ENCODE measurements at regions not wholly inside any gene's neighbourhood (a gene's known extent, or its start where the extent isn't known, plus 50 kb on each side); places are given as distances from the start of the nearest gene placed in this dataset.

DNA sequence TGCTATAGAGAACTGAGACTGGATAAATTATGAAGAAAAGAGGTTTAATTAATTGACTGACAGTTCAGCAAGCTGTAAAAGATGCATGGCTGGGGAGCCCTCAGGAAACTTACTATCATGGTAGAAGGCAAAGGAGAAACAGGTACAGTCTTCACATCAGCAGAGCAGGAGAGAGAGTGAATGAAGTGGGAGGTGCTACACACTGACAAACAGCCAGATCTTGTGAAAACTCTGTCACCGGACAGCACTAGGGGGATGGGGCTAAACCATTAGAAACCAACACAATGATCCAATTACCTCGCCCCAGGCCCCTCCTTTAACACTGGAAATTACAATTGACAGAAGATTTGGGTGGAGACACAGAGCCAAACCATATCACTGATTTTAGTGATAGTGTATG is 682.4 kb downstream of the SLC16A7 start:
- no peak overlapping the region for H3K4me3 ChIP-seq
- H3K36me3 ChIP-seq, result no peaks in the 10 kb centered on the region
- TF ChIP-seq, protein P1, sequence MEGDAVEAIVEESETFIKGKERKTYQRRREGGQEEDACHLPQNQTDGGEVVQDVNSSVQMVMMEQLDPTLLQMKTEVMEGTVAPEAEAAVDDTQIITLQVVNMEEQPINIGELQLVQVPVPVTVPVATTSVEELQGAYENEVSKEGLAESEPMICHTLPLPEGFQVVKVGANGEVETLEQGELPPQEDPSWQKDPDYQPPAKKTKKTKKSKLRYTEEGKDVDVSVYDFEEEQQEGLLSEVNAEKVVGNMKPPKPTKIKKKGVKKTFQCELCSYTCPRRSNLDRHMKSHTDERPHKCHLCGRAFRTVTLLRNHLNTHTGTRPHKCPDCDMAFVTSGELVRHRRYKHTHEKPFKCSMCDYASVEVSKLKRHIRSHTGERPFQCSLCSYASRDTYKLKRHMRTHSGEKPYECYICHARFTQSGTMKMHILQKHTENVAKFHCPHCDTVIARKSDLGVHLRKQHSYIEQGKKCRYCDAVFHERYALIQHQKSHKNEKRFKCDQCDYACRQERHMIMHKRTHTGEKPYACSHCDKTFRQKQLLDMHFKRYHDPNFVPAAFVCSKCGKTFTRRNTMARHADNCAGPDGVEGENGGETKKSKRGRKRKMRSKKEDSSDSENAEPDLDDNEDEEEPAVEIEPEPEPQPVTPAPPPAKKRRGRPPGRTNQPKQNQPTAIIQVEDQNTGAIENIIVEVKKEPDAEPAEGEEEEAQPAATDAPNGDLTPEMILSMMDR (IDR thresholded peaks at IDR 0.05), result no peak
- H3K9me3 ChIP-seq, result no peaks in the 10 kb centered on the region
- H3K27ac ChIP-seq, result no peak overlapping the region
- no peaks in the 10 kb centered on the region for H3K4me1 ChIP-seq (ENCODE audit: control insufficient read depth in 1 of 2, low read depth in 2 of 2)
- DNase-seq (ENCODE audit: low spot score) (no peak), ATAC-seq (ENCODE audit: insufficient number of reproducible peaks, low FRiP score, low read depth) (no peak)
- no peaks in the 10 kb centered on the region for H3K27me3 ChIP-seq (replicated peaks; ENCODE audit: insufficient read depth)

DNA sequence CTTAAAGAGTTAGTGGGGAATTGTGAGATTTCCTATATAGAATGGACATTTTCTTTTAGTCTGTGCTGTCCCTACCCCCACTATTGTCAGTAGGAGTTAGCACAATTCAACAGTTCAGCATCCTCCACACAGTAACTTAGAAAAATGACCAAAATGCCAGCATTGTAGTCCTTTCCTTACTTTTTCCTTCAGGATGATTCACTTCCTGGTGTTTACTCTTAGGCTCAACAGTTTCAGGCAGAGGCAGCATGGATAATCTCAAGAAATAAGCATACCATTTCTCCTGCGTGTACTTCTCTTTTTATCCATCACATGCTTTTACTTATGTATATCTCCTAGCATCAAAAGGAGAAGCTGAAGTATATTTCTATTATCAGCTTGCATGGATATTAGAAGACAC is 683.4 kb downstream of the SLC16A7 start:
- ATAC-seq (ENCODE audit: insufficient number of reproducible peaks, low FRiP score, low read depth), result no peak
- Histone ChIP-seq H3K9me3 (no peaks in the 10 kb centered on the region), H3K27me3 (replicated peaks; ENCODE audit: insufficient read depth) (no peaks in the 10 kb centered on the region), H3K27ac (no peak overlapping the region), H3K36me3 (no peaks in the 10 kb centered on the region), H3K4me1 (ENCODE audit: control insufficient read depth in 1 of 2, low read depth in 2 of 2) (no peaks in the 10 kb centered on the region), H3K4me3 (no peak overlapping the region)
- TF ChIP-seq, protein P1 (IDR thresholded peaks at IDR 0.05), result no peak
- no peak for DNase-seq (ENCODE audit: low spot score)

DNA sequence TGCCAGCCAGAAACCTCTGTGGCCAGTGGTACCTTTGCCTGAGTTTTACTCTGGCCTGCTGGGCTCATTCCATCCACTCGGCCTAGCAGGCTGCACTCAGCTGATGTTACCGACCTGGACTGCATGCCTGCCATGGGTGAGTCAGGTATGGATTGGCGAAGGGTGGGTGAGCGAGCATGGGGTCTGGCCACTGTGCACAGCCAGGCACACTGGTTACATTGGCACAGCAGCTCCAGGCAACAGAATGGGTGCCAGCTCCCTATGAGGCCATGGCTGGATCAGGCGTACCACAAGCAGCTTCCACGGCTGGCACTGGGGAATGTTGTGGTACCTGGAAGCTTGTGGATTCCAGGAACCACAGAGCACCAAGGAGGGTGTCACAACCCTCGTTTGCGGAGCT is 685.7 kb downstream of the SLC16A7 start:
- TF ChIP-seq, protein P1 (IDR thresholded peaks at IDR 0.05), result no peak
- H3K36me3 ChIP-seq, result no peaks in the 10 kb centered on the region
- no peak overlapping the region for H3K27ac ChIP-seq
- no peaks in the 10 kb centered on the region for H3K9me3 ChIP-seq
- H3K4me1 ChIP-seq (ENCODE audit: control insufficient read depth in 1 of 2, low read depth in 2 of 2), result no peaks in the 10 kb centered on the region
- ATAC-seq (ENCODE audit: insufficient number of reproducible peaks, low FRiP score, low read depth), result no peak
- no peak for DNase-seq (ENCODE audit: low spot score)
- H3K27me3 ChIP-seq (replicated peaks; ENCODE audit: insufficient read depth), result no peaks in the 10 kb centered on the region
- H3K4me3 ChIP-seq, result no peak overlapping the region

DNA sequence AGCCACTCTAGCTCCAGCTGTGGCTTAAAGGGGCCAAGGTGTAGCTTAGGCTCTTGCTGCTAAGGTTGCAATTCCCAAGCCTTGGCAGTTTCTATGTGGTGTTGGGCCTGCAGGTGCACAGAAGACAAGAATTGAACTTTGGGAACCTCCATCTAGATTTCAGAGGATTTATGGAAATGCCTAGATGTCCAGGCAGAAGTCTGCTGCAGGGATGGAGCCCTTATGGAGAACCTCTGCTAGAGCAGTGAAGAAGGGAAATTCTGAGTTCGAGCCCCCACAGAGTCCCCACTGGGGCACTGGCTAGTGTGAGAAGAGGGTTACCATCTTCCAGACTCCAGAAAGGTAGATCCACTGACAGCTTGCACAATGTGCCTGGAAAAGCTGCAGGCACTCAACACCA is 694.7 kb downstream of the SLC16A7 start:
- DNase-seq (ENCODE audit: low spot score), result no peak
- no peaks in the 10 kb centered on the region for H3K27me3 ChIP-seq (replicated peaks; ENCODE audit: insufficient read depth)
- H3K36me3 ChIP-seq, result no peaks in the 10 kb centered on the region
- ATAC-seq (ENCODE audit: insufficient number of reproducible peaks, low FRiP score, low read depth), result no peak
- no peaks in the 10 kb centered on the region for H3K4me1 ChIP-seq (ENCODE audit: control insufficient read depth in 1 of 2, low read depth in 2 of 2)
- H3K9me3 ChIP-seq, result peaks cover 3% of the 10 kb centered on the region
- TF ChIP-seq, protein P1 (IDR thresholded peaks at IDR 0.05), result no peak
- no peak overlapping the region for H3K4me3 ChIP-seq
- H3K27ac ChIP-seq, result no peak overlapping the region

DNA sequence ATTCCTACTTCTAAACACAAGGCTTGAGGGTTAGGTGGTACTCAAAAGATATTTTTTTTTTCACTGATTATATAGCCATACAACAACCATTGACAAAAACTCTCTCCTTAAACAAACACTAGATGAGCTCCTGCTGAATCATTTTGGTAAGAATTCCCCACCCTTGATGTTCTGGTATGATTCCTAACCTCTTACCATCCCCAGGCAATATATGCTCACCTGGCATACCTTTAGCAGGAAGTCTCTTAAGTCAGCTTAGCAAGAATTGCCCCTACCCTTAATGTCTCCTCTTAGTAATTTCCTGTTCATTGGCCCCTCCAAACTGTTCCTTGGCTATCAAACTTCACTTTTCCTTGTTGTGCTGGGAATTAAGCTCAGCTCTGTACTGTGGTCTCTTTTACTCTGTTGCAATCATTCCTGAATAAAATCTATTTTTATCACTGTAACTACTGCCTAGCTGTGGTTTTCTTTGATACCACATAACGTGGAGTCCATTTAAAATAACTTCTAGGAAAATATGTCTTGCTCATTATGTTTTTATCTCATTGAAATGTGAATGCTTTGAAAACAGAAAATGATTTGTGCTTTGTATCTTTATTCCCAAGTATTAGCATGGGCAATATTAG is 712.6 kb downstream of the SLC16A7 start:
- no peak for DNase-seq (ENCODE audit: low spot score)
- no peak overlapping the region for H3K27ac ChIP-seq
- ATAC-seq (ENCODE audit: insufficient number of reproducible peaks, low FRiP score, low read depth), result no peak
- TF ChIP-seq, protein P1 (IDR thresholded peaks at IDR 0.05), result no peak
- H3K4me3 ChIP-seq, result no peak overlapping the region
- no peaks in the 10 kb centered on the region for H3K27me3 ChIP-seq (replicated peaks; ENCODE audit: insufficient read depth)
- no peaks in the 10 kb centered on the region for H3K9me3 ChIP-seq
- no peaks in the 10 kb centered on the region for H3K36me3 ChIP-seq
- no peaks in the 10 kb centered on the region for H3K4me1 ChIP-seq (ENCODE audit: control insufficient read depth in 1 of 2, low read depth in 2 of 2)

Measured in thoracic aorta (tissue), 2 donors.